ENCODE measurements at regions not wholly inside any gene's neighbourhood (a gene's known extent, or its start where the extent isn't known, plus 50 kb on each side); places are given as distances from the start of the nearest gene placed in this dataset.

GRCh38 chr1:239218301-239218700, 168.1 kb upstream of the CHRM3 start:
- H3K27ac ChIP-seq (ENCODE audit: low read length) = no peak overlapping the region
- H3K9ac ChIP-seq (ENCODE audit: low read length) = no peak overlapping the region
- no peaks in the 10 kb centered on the region for H3K79me2 ChIP-seq (replicated peaks; ENCODE audit: insufficient read depth, low read length)
- H3K4me3 ChIP-seq (ENCODE audit: low read length) = no peak overlapping the region
- H4K20me1 ChIP-seq (ENCODE audit: insufficient read depth) = no peaks in the 10 kb centered on the region
- H3K27me3 ChIP-seq (ENCODE audit: insufficient read depth, low read depth, low read length) = no peaks in the 10 kb centered on the region
- no peaks in the 10 kb centered on the region for H3K36me3 ChIP-seq (ENCODE audit: insufficient read depth, low read length)
- TF ChIP-seq POLR2AphosphoS5 (IDR thresholded peaks at IDR 0.05) (no peak), CTCF (IDR thresholded peaks at IDR 0.05; ENCODE audit: poor library complexity, severe bottlenecking) (no peak), RAD21 (conservative IDR thresholded peaks at IDR 0.05) (no peak), MXI1 (conservative IDR thresholded peaks at IDR 0.05; ENCODE audit: poor library complexity, severe bottlenecking) (no peak), EP300 (conservative IDR thresholded peaks at IDR 0.05; ENCODE audit: poor library complexity, severe bottlenecking) (no peak), SMC3 (conservative IDR thresholded peaks at IDR 0.05; ENCODE audit: poor library complexity) (no peak), EZH2 (IDR thresholded peaks at IDR 0.05; ENCODE audit: borderline replicate concordance, insufficient read depth, low read length, poor library complexity, severe bottlenecking) (no peak), TAF1 (IDR thresholded peaks at IDR 0.05; ENCODE audit: low read depth) (no peak)
- TF ChIP-seq, protein P1, sequence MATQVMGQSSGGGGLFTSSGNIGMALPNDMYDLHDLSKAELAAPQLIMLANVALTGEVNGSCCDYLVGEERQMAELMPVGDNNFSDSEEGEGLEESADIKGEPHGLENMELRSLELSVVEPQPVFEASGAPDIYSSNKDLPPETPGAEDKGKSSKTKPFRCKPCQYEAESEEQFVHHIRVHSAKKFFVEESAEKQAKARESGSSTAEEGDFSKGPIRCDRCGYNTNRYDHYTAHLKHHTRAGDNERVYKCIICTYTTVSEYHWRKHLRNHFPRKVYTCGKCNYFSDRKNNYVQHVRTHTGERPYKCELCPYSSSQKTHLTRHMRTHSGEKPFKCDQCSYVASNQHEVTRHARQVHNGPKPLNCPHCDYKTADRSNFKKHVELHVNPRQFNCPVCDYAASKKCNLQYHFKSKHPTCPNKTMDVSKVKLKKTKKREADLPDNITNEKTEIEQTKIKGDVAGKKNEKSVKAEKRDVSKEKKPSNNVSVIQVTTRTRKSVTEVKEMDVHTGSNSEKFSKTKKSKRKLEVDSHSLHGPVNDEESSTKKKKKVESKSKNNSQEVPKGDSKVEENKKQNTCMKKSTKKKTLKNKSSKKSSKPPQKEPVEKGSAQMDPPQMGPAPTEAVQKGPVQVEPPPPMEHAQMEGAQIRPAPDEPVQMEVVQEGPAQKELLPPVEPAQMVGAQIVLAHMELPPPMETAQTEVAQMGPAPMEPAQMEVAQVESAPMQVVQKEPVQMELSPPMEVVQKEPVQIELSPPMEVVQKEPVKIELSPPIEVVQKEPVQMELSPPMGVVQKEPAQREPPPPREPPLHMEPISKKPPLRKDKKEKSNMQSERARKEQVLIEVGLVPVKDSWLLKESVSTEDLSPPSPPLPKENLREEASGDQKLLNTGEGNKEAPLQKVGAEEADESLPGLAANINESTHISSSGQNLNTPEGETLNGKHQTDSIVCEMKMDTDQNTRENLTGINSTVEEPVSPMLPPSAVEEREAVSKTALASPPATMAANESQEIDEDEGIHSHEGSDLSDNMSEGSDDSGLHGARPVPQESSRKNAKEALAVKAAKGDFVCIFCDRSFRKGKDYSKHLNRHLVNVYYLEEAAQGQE (IDR thresholded peaks at IDR 0.05; ENCODE audit: borderline replicate concordance) = no peak
- H2AFZ ChIP-seq (ENCODE audit: low read depth, low read length) = no peak overlapping the region
- H3K9me3 ChIP-seq (ENCODE audit: low read length) = peaks cover 5% of the 10 kb centered on the region
- no peaks in the 10 kb centered on the region for H3F3A ChIP-seq (ENCODE audit: insufficient read depth, low read length, poor library complexity, severe bottlenecking)
- H3K4me2 ChIP-seq (ENCODE audit: low read length) = no peak overlapping the region
- H3K9me2 ChIP-seq (ENCODE audit: insufficient read depth, low read length) = no peaks in the 10 kb centered on the region

- no peaks in the 10 kb centered on the region for H3F3A ChIP-seq (ENCODE audit: insufficient read depth, low read length, poor library complexity, severe bottlenecking)
- TF ChIP-seq EZH2 (IDR thresholded peaks at IDR 0.05; ENCODE audit: borderline replicate concordance, insufficient read depth, low read length, poor library complexity, severe bottlenecking) (no peak), TAF1 (IDR thresholded peaks at IDR 0.05; ENCODE audit: low read depth) (no peak), CTCF (IDR thresholded peaks at IDR 0.05; ENCODE audit: poor library complexity, severe bottlenecking) (no peak), RAD21 (conservative IDR thresholded peaks at IDR 0.05) (no peak), MXI1 (conservative IDR thresholded peaks at IDR 0.05; ENCODE audit: poor library complexity, severe bottlenecking) (no peak), SMC3 (conservative IDR thresholded peaks at IDR 0.05; ENCODE audit: poor library complexity) (no peak), POLR2AphosphoS5 (IDR thresholded peaks at IDR 0.05) (no peak), EP300 (conservative IDR thresholded peaks at IDR 0.05; ENCODE audit: poor library complexity, severe bottlenecking) (no peak)
- TF ChIP-seq, protein P1 (IDR thresholded peaks at IDR 0.05; ENCODE audit: borderline replicate concordance) = no peak
- no peaks in the 10 kb centered on the region for H3K36me3 ChIP-seq (ENCODE audit: insufficient read depth, low read length)
- H3K79me2 ChIP-seq (replicated peaks; ENCODE audit: insufficient read depth, low read length) = no peaks in the 10 kb centered on the region
- H2AFZ ChIP-seq (ENCODE audit: low read depth, low read length) = no peak overlapping the region
- H3K9me2 ChIP-seq (ENCODE audit: insufficient read depth, low read length) = no peaks in the 10 kb centered on the region
- H3K9ac ChIP-seq (ENCODE audit: low read length) = no peak overlapping the region
- no peak overlapping the region for H3K4me3 ChIP-seq (ENCODE audit: low read length)
- no peaks in the 10 kb centered on the region for H4K20me1 ChIP-seq (ENCODE audit: insufficient read depth)
- H3K27me3 ChIP-seq (ENCODE audit: insufficient read depth, low read depth, low read length) = no peaks in the 10 kb centered on the region
- no peaks in the 10 kb centered on the region for H3K9me3 ChIP-seq (ENCODE audit: low read length)
- no peak overlapping the region for H3K27ac ChIP-seq (ENCODE audit: low read length)
- H3K4me2 ChIP-seq (ENCODE audit: low read length) = no peak overlapping the region
Observed at GRCh38 chr1:239212811-239213220, 173.6 kb upstream of the CHRM3 start.

Measured in neural cell (in vitro differentiated cells).